Endothelial cell of umbilical vein (primary cell): ENCODE measurements at regions not wholly inside any gene's neighbourhood (a gene's known extent, or its start where the extent isn't known, plus 50 kb on each side); places are given as distances from the start of the nearest gene placed in this dataset.

Experiments
- BruUV-seq: library from RNA; stranded (reverse); fragments of 400-500 nt; replicated peaks from 2 replicates; lab custom pipeline; 2021; lab: Mats Ljungman, UMichigan
- CTCF ChIA-PET: fragments of 300-600, 350-600 bp; sonication (Branson Sonifier 250); formaldehyde crosslinking; loops from one replicate; lab custom pipeline; 2021; ENCODE audit warnings: antibody characterized with exemption, inconsistent platforms; lab: Charles Lee
- POLR2A ChIA-PET: fragments of 300-600, 350-600 bp; sonication (Branson Sonifier 250); formaldehyde crosslinking; loops from one replicate; lab custom pipeline; 2021; ENCODE audit warnings: antibody characterized with exemption, inconsistent platforms; lab: Charles Lee
- DNase-seq: peaks from one replicate; pipeline ENCODE4 v3.0.0-alpha.2; 2011; ENCODE audit warnings: low read depth, low spot score
- FAIRE-seq: peaks from 2 replicates; lab custom pipeline; 2011; peaks lifted over from hg19 to GRCh38; lab: Jason Lieb, UNC
- H2AFZ ChIP-seq: 2 replicates; pipeline ENCODE4 v1.6.0; 2012; ENCODE audit warnings: low read depth, low read length, control low read depth, inconsistent platforms
- H3K27ac ChIP-seq: 2 replicates; pipeline ENCODE4 v1.5.1; 2011; ENCODE audit warnings: low read depth, mild to moderate bottlenecking, control low read depth, low read length, moderate library complexity; ENCODE audit not compliant: insufficient read depth
- H3K27me3 ChIP-seq, 2 experiments: 2 replicates each; pipeline versions ENCODE4 v1.6.0 to v1.6.1; 2011; ENCODE audit warnings: low read length in 2 of 2, mixed read lengths in 1 of 2; ENCODE audit not compliant: control insufficient read depth in 2 of 2, insufficient read depth in 2 of 2
- H3K36me3 ChIP-seq, 2 experiments: 2 replicates in 1 of 2; 3 replicates in 1 of 2; pipeline ENCODE4 v1.5.1; 2011; ENCODE audit warnings: low read length in 2 of 2, mild to moderate bottlenecking in 1 of 2, moderate library complexity in 1 of 2; ENCODE audit not compliant: control insufficient read depth in 2 of 2, insufficient read depth in 2 of 2; ENCODE audit errors: extremely low read depth in 1 of 2
- H3K4me1 ChIP-seq: 3 replicates; pipeline ENCODE4 v1.5.1; 2011; ENCODE audit warnings: mild to moderate bottlenecking, low read length; ENCODE audit not compliant: control insufficient read depth, insufficient read depth; ENCODE audit errors: extremely low read depth
- H3K4me2 ChIP-seq: 2 replicates; pipeline ENCODE4 v1.6.1; 2011; ENCODE audit warnings: low read length, control low read depth, mixed read lengths; ENCODE audit not compliant: insufficient read depth
- H3K4me3 ChIP-seq, 3 experiments: fragments of 200-600 bp in 1 of 3; sonication (generic), shearing (Covaris generic) in 1 of 3; replicated peaks in 1 of 3; 2 replicates each; pipeline ENCODE4 v1.5.1; 2011 to 2016; ENCODE audit warnings: control low read depth in 3 of 3, low read length in 3 of 3, mild to moderate bottlenecking in 2 of 3, inconsistent platforms in 1 of 3, low read depth in 1 of 3, moderate library complexity in 1 of 3; ENCODE audit not compliant: insufficient read depth in 1 of 3
- H3K79me2 ChIP-seq: 2 replicates; pipeline ENCODE4 v1.6.0; 2012; ENCODE audit warnings: low read length, inconsistent platforms; ENCODE audit not compliant: control insufficient read depth, insufficient read depth
- H3K9ac ChIP-seq: replicated peaks from 2 replicates; pipeline ENCODE3; 2011; ENCODE audit warnings: low read length, control low read depth; ENCODE audit not compliant: insufficient read depth; ENCODE audit errors: extremely low read depth
- H3K9me1 ChIP-seq: replicated peaks from 3 replicates; pipeline ENCODE4 v1.6.0; 2011; ENCODE audit warnings: mild to moderate bottlenecking, low read length; ENCODE audit not compliant: control insufficient read depth, insufficient read depth; ENCODE audit errors: extremely low read depth
- H3K9me3 ChIP-seq: replicated peaks from 2 replicates; pipeline ENCODE4 v1.5.1; 2012; ENCODE audit warnings: low read length, inconsistent platforms; ENCODE audit not compliant: control insufficient read depth, insufficient read depth
- H4K20me1 ChIP-seq: replicated peaks from 2 replicates; pipeline ENCODE3; 2011; ENCODE audit warnings: mild to moderate bottlenecking, low read length; ENCODE audit not compliant: control insufficient read depth, insufficient read depth; ENCODE audit errors: extremely low read depth
- EZH2 ChIP-seq: IDR thresholded peaks from 2 replicates; pipeline ENCODE4 v1.6.1; 2012; ENCODE audit warnings: borderline replicate concordance, low read depth, mild to moderate bottlenecking, moderate library complexity, low read length, inconsistent platforms; ENCODE audit not compliant: severe bottlenecking
- FOS ChIP-seq: IDR thresholded peaks from 2 replicates; pipeline ENCODE4 v1.6.1; 2011; ENCODE audit warnings: mild to moderate bottlenecking, low read length, moderate library complexity, borderline replicate concordance; ENCODE audit not compliant: insufficient read depth
- GATA2 ChIP-seq: IDR thresholded peaks from 2 replicates; pipeline ENCODE4 v1.7.0; 2011; ENCODE audit warnings: low read depth, mild to moderate bottlenecking, moderate library complexity, mixed read lengths, low read length; ENCODE audit not compliant: insufficient read length, insufficient read depth
- JUN ChIP-seq: IDR thresholded peaks from 2 replicates; pipeline ENCODE4 v1.6.1; 2011; ENCODE audit warnings: borderline replicate concordance, low read depth; ENCODE audit not compliant: insufficient read length, insufficient read depth
- MYC ChIP-seq: IDR thresholded peaks from one replicate; pipeline ENCODE4 v1.6.1; 2011; ENCODE audit warnings: mild to moderate bottlenecking, low read depth, low read length
- POLR2A ChIP-seq: IDR thresholded peaks from 2 replicates; pipeline ENCODE4 v1.6.1; 2012; ENCODE audit warnings: low read depth, mild to moderate bottlenecking, control low read depth, low read length
- POLR2AphosphoS5 ChIP-seq: IDR thresholded peaks from 2 replicates; pipeline ENCODE4 v1.6.1; 2012; ENCODE audit warnings: low read depth, mild to moderate bottlenecking, control low read depth, low read length, moderate library complexity; ENCODE audit not compliant: insufficient read depth
- dilution Hi-C: fragments of 300-500 bp; cut with MboI; formaldehyde crosslinking; loops from one replicate; pipeline ENCODE4 v1.15.0; 2019; ENCODE audit warnings: low sequenced_read_pairs; ENCODE audit not compliant: extremely low pct_ligation_motif_present
- intact Hi-C: fragments of 100-400 bp; cut with micrococcal nuclease; formaldehyde crosslinking; loops from one replicate; pipeline ENCODE4 v1.10.0; 2022
- TF ChIP-seq, protein P1 (sequence below), 2 donors: IDR thresholded peaks; 1 replicate in 1 of 2; 2 replicates in 1 of 2; pipeline ENCODE4 v1.5.1; 2011; ENCODE audit warnings: low read length in 2 of 2, mild to moderate bottlenecking in 2 of 2, moderate library complexity in 2 of 2, control low read depth in 1 of 2, inconsistent platforms in 1 of 2, low read depth in 1 of 2; ENCODE audit not compliant: insufficient read depth in 1 of 2; ENCODE audit errors: extremely low read depth in 1 of 2
- TF ChIP-seq, protein P2 (sequence below): IDR thresholded peaks from 2 replicates; pipeline ENCODE4 v1.6.1; 2011; ENCODE audit not compliant: insufficient read depth, insufficient read length

DNA sequence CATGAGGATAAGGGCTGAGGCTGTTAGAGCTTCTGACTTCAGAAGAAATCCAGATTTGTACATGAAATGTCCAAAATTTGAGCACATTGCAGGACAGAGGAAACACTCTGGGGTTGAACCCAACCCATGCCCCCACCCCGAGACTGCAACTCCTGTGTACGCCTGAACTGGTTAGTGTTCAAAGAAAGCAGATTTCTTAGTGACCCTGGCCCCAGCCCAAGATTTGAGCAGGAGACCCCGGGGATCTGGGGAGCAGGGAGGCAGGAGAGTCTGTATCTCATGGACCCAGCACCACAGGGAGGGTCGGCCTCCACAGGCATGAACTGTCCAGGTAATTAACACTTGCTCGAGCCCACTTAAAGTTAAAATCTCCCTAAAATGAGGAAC, 69.3 kb upstream of the WNT7B start:
- H3K9me1 ChIP-seq, result no peaks in the 10 kb centered on the region
- ChIA-PET POLR2A (no interaction called here), CTCF (interaction anchor here (4.5 kb wide), 1 partner anchor 40 kb away, joined by 23 read pairs; no protein-coding TSS in a partner anchor)
- H4K20me1 ChIP-seq, result no peaks in the 10 kb centered on the region
- no peak for FAIRE-seq
- no peak overlapping the region for H3K9ac ChIP-seq
- peaks cover 22% of the 10 kb centered on the region for H3K4me1 ChIP-seq
- TF ChIP-seq, protein P1, sequence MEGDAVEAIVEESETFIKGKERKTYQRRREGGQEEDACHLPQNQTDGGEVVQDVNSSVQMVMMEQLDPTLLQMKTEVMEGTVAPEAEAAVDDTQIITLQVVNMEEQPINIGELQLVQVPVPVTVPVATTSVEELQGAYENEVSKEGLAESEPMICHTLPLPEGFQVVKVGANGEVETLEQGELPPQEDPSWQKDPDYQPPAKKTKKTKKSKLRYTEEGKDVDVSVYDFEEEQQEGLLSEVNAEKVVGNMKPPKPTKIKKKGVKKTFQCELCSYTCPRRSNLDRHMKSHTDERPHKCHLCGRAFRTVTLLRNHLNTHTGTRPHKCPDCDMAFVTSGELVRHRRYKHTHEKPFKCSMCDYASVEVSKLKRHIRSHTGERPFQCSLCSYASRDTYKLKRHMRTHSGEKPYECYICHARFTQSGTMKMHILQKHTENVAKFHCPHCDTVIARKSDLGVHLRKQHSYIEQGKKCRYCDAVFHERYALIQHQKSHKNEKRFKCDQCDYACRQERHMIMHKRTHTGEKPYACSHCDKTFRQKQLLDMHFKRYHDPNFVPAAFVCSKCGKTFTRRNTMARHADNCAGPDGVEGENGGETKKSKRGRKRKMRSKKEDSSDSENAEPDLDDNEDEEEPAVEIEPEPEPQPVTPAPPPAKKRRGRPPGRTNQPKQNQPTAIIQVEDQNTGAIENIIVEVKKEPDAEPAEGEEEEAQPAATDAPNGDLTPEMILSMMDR (IDR thresholded peaks at IDR 0.05; ENCODE audit: extremely low read depth in 1 of 2, insufficient read depth in 1 of 2, low read depth in 1 of 2, low read length in 2 of 2), result no peak
- TF ChIP-seq POLR2AphosphoS5 (no peak), EZH2 (no peak), GATA2 (no peak), JUN (no peak)
- no peaks in the 10 kb centered on the region for H3K9me3 ChIP-seq
- DNase-seq, result no peak
- no peak overlapping the region for H3K4me2 ChIP-seq
- no peaks in the 10 kb centered on the region for H3K27me3 ChIP-seq
- peaks cover 3% of the 10 kb centered on the region for H3K79me2 ChIP-seq
- H2AFZ ChIP-seq, result no peak overlapping the region
- H3K4me3 ChIP-seq, result no peak overlapping the region
- H3K36me3 ChIP-seq, result no peaks in the 10 kb centered on the region
- no peak overlapping the region for H3K27ac ChIP-seq
- intact Hi-C loops (no loop called here), dilution Hi-C loops (no loop called here)
- BruUV-seq, result no TSS peak

DNA sequence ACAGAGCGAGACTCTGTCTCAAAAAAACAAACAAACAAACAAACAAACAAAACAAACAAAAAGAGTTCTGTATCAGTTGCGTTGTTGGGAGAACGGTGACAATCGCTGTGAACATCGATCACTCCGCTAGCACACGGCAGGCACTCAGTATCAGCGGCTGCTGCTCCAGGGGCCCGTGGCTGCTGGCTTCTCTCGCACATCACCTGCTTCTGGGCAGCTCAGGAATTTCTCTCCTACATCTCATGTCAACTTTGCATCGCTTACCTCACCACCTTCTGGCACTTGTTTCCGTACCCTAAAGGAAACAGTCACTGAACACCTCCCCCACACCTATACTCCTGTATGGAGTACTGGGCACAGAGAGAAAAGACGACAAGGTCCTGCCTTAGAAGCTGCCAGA, 70.3 kb upstream of the WNT7B start:
- Histone ChIP-seq H3K9me3 (no peaks in the 10 kb centered on the region), H3K4me2 (no peak overlapping the region), H3K36me3 (no peaks in the 10 kb centered on the region), H3K27ac (no peak overlapping the region), H3K9me1 (no peaks in the 10 kb centered on the region), H2AFZ (no peak overlapping the region), H3K27me3 (no peaks in the 10 kb centered on the region), H3K4me1 (peaks cover 25% of the 10 kb centered on the region), H3K79me2 (peaks cover 3% of the 10 kb centered on the region), H3K9ac (no peak overlapping the region), H3K4me3 (no peak overlapping the region), H4K20me1 (no peaks in the 10 kb centered on the region)
- FAIRE-seq (no peak), DNase-seq (no peak)
- intact Hi-C loops (no loop called here), dilution Hi-C loops (no loop called here)
- TF ChIP-seq EZH2 (no peak), GATA2 (no peak), FOS (no peak), MYC (no peak), POLR2A (no peak), JUN (no peak), POLR2AphosphoS5 (no peak)
- TF ChIP-seq, protein P1 (IDR thresholded peaks at IDR 0.05; ENCODE audit: extremely low read depth in 1 of 2, insufficient read depth in 1 of 2, low read depth in 1 of 2, low read length in 2 of 2), result no peak
- TF ChIP-seq, protein P2, sequence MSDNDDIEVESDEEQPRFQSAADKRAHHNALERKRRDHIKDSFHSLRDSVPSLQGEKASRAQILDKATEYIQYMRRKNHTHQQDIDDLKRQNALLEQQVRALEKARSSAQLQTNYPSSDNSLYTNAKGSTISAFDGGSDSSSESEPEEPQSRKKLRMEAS, result no peak
- BruUV-seq, result no TSS peak
- ChIA-PET CTCF (no interaction called here), POLR2A (no interaction called here)
